ENCODE measurements at regions not wholly inside any gene's neighbourhood (a gene's known extent, or its start where the extent isn't known, plus 50 kb on each side); places are given as distances from the start of the nearest gene placed in this dataset.

GRCh38 chr10:78993261-78993945 lies 75.4 kb upstream of the ZMIZ1 start:
- no peak for DNase-seq (ENCODE audit: low read depth in 2 of 2)
- no peaks in the 10 kb centered on the region for H3K27me3 ChIP-seq (ENCODE audit: control insufficient read depth, insufficient read depth, low read length)
- no peaks in the 10 kb centered on the region for H3K9me3 ChIP-seq (ENCODE audit: control insufficient read depth, insufficient read depth, low read depth, low read length)
- no peak overlapping the region for H3K4me2 ChIP-seq (ENCODE audit: extremely low read depth, insufficient read depth, low read length)
- no peaks in the 10 kb centered on the region for H3K36me3 ChIP-seq (ENCODE audit: control insufficient read depth, insufficient read depth, low read length)
- H3K9ac ChIP-seq (ENCODE audit: insufficient read depth, low read length) = no peak overlapping the region
- no peak for TF ChIP-seq EZH2 (IDR thresholded peaks at IDR 0.05; ENCODE audit: low read length, missing control alignments)
- TF ChIP-seq CTCF (conservative IDR thresholded peaks at IDR 0.05 in 1 of 2, IDR thresholded peaks at IDR 0.05 in 1 of 2; ENCODE audit: low read depth in 1 of 2, low read length in 2 of 2) = no peak
- H3K4me1 ChIP-seq (ENCODE audit: control insufficient read depth, extremely low read depth, insufficient read depth, low read length) = no peaks in the 10 kb centered on the region
- no peaks in the 10 kb centered on the region for H3K79me2 ChIP-seq (ENCODE audit: control insufficient read depth, insufficient read depth, low read length)
- no peak overlapping the region for H3K27ac ChIP-seq (ENCODE audit: insufficient read depth, low read length)
- no peaks in the 10 kb centered on the region for H4K20me1 ChIP-seq (ENCODE audit: control insufficient read depth, extremely low read depth, insufficient read depth, low read length)
- no peak overlapping the region for H2AFZ ChIP-seq (ENCODE audit: low read length)
- no peak overlapping the region for H3K4me3 ChIP-seq (replicated peaks in 1 of 4; ENCODE audit: control extremely low read depth in 1 of 4, insufficient read depth in 1 of 4, low read depth in 3 of 4, low read length in 4 of 4)

GRCh38 chr10:78995987-78996791 lies 72.6 kb upstream of the ZMIZ1 start:
- DNase-seq (ENCODE audit: low read depth in 2 of 2) = no peak
- Histone ChIP-seq H3K9ac (ENCODE audit: insufficient read depth, low read length) (no peak overlapping the region), H2AFZ (ENCODE audit: low read length) (no peak overlapping the region), H3K9me3 (ENCODE audit: control insufficient read depth, insufficient read depth, low read depth, low read length) (no peaks in the 10 kb centered on the region), H3K27me3 (ENCODE audit: control insufficient read depth, insufficient read depth, low read length) (peaks cover 4% of the 10 kb centered on the region), H3K27ac (ENCODE audit: insufficient read depth, low read length) (no peak overlapping the region), H4K20me1 (ENCODE audit: control insufficient read depth, extremely low read depth, insufficient read depth, low read length) (no peaks in the 10 kb centered on the region), H3K79me2 (ENCODE audit: control insufficient read depth, insufficient read depth, low read length) (no peaks in the 10 kb centered on the region), H3K36me3 (ENCODE audit: control insufficient read depth, insufficient read depth, low read length) (no peaks in the 10 kb centered on the region), H3K4me3 (replicated peaks in 1 of 4; ENCODE audit: control extremely low read depth in 1 of 4, insufficient read depth in 1 of 4, low read depth in 3 of 4, low read length in 4 of 4) (no peak overlapping the region), H3K4me1 (ENCODE audit: control insufficient read depth, extremely low read depth, insufficient read depth, low read length) (no peaks in the 10 kb centered on the region), H3K4me2 (ENCODE audit: extremely low read depth, insufficient read depth, low read length) (no peak overlapping the region)
- TF ChIP-seq EZH2 (IDR thresholded peaks at IDR 0.05; ENCODE audit: low read length, missing control alignments) = no peak
- no peak for TF ChIP-seq CTCF (conservative IDR thresholded peaks at IDR 0.05 in 1 of 2, IDR thresholded peaks at IDR 0.05 in 1 of 2; ENCODE audit: low read depth in 1 of 2, low read length in 2 of 2)

- H2AFZ ChIP-seq (ENCODE audit: low read length) = no peak overlapping the region
- TF ChIP-seq EZH2 (IDR thresholded peaks at IDR 0.05; ENCODE audit: low read length, missing control alignments) (no peak), CTCF (conservative IDR thresholded peaks at IDR 0.05 in 1 of 2, IDR thresholded peaks at IDR 0.05 in 1 of 2; ENCODE audit: low read depth in 1 of 2, low read length in 2 of 2) (no peak)
- DNase-seq (ENCODE audit: low read depth in 2 of 2) = no peak
Observed at GRCh38 chr10:78996792-78997129, 72.0 kb upstream of the ZMIZ1 start.

More at GRCh38 chr10:78996792-78997129, 72.0 kb upstream of the ZMIZ1 start:
- H3K36me3 ChIP-seq (ENCODE audit: control insufficient read depth, insufficient read depth, low read length) = no peaks in the 10 kb centered on the region
- H3K27me3 ChIP-seq (ENCODE audit: control insufficient read depth, insufficient read depth, low read length) = peaks cover 7% of the 10 kb centered on the region
- no peaks in the 10 kb centered on the region for H3K9me3 ChIP-seq (ENCODE audit: control insufficient read depth, insufficient read depth, low read depth, low read length)
- no peaks in the 10 kb centered on the region for H3K79me2 ChIP-seq (ENCODE audit: control insufficient read depth, insufficient read depth, low read length)
- H3K9ac ChIP-seq (ENCODE audit: insufficient read depth, low read length) = no peak overlapping the region
- no peak overlapping the region for H3K4me2 ChIP-seq (ENCODE audit: extremely low read depth, insufficient read depth, low read length)
- no peak overlapping the region for H3K4me3 ChIP-seq (replicated peaks in 1 of 4; ENCODE audit: control extremely low read depth in 1 of 4, insufficient read depth in 1 of 4, low read depth in 3 of 4, low read length in 4 of 4)
- no peak overlapping the region for H3K27ac ChIP-seq (ENCODE audit: insufficient read depth, low read length)
- H4K20me1 ChIP-seq (ENCODE audit: control insufficient read depth, extremely low read depth, insufficient read depth, low read length) = no peaks in the 10 kb centered on the region
- no peaks in the 10 kb centered on the region for H3K4me1 ChIP-seq (ENCODE audit: control insufficient read depth, extremely low read depth, insufficient read depth, low read length)
